ENCODE measurements at regions not wholly inside any gene's neighbourhood (a gene's known extent, or its start where the extent isn't known, plus 50 kb on each side); places are given as distances from the start of the nearest gene placed in this dataset.

DNA sequence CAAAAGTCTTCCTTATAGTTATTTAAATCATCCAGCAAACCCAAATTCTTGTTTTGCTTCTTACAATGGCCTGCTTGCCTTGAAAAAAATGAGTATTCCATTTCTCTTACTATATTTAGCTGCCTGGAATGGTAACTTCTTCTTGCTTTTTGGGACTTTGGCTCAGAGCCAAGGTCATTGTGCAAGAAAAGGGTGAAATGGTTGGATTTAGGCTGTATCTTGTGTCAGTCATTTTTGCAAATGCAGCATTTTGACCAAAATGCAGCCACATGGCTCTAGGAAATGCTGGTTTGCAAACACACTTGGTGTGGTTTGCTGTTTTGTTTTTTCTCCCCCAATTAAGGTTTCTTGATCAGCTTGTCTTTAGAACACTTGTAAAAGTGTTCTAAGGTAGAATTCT lies 133.3 kb upstream of the ELL2 start:
- TF ChIP-seq CTCF (conservative IDR thresholded peaks at IDR 0.05): no peak
- no peak for TF ChIP-seq ZFX (IDR thresholded peaks at IDR 0.05)

All from C4-2B (cell line).